GM12878 (cell line): ENCODE measurements at regions not wholly inside any gene's neighbourhood (a gene's known extent, or its start where the extent isn't known, plus 50 kb on each side); places are given as distances from the start of the nearest gene placed in this dataset.

Source experiments
- ATAC-seq: fragments of 200-7000 bp; cut with Tn5 transposase; 3 replicates; pipeline ENCODE4 v1.9.1; 2020; ENCODE audit warnings: mild to moderate bottlenecking, moderate library complexity
- BruUV-seq: library from RNA; stranded (reverse); fragments of 400-500 nt; replicated peaks from 2 replicates; lab custom pipeline; 2021; lab: Mats Ljungman, UMichigan
- CTCF ChIA-PET: fragments of 300-600 bp; sonication (Branson Sonifier 250); formaldehyde crosslinking; extraction: SDS; loops from one replicate; lab custom pipeline; 2021; ENCODE audit warnings: inconsistent platforms; lab: Yijun Ruan, JAX
- POLR2A ChIA-PET: fragments of 350-600 bp; formaldehyde crosslinking; extraction: SDS; loops from one replicate; lab custom pipeline; 2021; ENCODE audit warnings: inconsistent platforms; lab: Charles Lee
- RAD21 ChIA-PET: fragments of 300-600 bp; sonication (Branson Sonifier 250); formaldehyde crosslinking; loops from one replicate; lab custom pipeline; 2023; ENCODE audit warnings: antibody characterized with exemption; ENCODE audit not compliant: unreplicated experiment; lab: Charles Lee
- SMC1A ChIA-PET: fragments of 300-600 bp; sonication (Branson Sonifier 250); formaldehyde crosslinking; loops from one replicate; lab custom pipeline; 2023; ENCODE audit not compliant: unreplicated experiment, uncharacterized antibody; lab: Charles Lee
- DNase-seq: peaks from one replicate; pipeline ENCODE4 v3.0.0-alpha.2; 2011; ENCODE audit warnings: low read depth, low spot score
- FAIRE-seq: peaks from 3 replicates; lab custom pipeline; 2011; peaks lifted over from hg19 to GRCh38; lab: Jason Lieb, UNC
- H2AFZ ChIP-seq: 2 replicates; pipeline ENCODE4 v1.6.0; 2011; ENCODE audit warnings: low read depth, low read length, control low read depth; ENCODE audit not compliant: control insufficient read depth
- H3K27ac ChIP-seq: 2 replicates; pipeline ENCODE4 v1.5.1; 2011; ENCODE audit warnings: control low read depth; ENCODE audit not compliant: control insufficient read depth, insufficient read depth
- H3K27me3 ChIP-seq, 2 experiments: replicated peaks in 1 of 2; 2 replicates each; pipeline versions ENCODE4 v1.6.0 to v1.6.1; 2011; ENCODE audit warnings: low read length in 1 of 2; ENCODE audit not compliant: control insufficient read depth in 2 of 2, insufficient read depth in 2 of 2
- H3K36me3 ChIP-seq, 2 experiments: 2 replicates each; pipeline ENCODE4 v1.5.1; 2011; ENCODE audit warnings: low read length in 1 of 2; ENCODE audit not compliant: control insufficient read depth in 2 of 2, insufficient read depth in 2 of 2
- H3K4me1 ChIP-seq: 2 replicates; pipeline ENCODE4 v1.6.1; 2011; ENCODE audit warnings: mild to moderate bottlenecking, low read length, moderate library complexity, mixed read lengths; ENCODE audit not compliant: control insufficient read depth, insufficient read depth
- H3K4me2 ChIP-seq: 2 replicates; pipeline ENCODE4 v1.6.0; 2011; ENCODE audit warnings: control low read depth; ENCODE audit not compliant: control insufficient read depth, insufficient read depth
- H3K4me3 ChIP-seq: fragments of 200-600 bp; sonication (generic); 2 replicates; pipeline ENCODE4 v1.5.1; 2016
- H3K79me2 ChIP-seq: 2 replicates; pipeline ENCODE4 v1.6.0; 2011; ENCODE audit warnings: low read length; ENCODE audit not compliant: control insufficient read depth, insufficient read depth
- H3K9ac ChIP-seq: 2 replicates; pipeline ENCODE4 v1.8.0; 2011; ENCODE audit warnings: low read length, control low read depth, mixed read lengths; ENCODE audit not compliant: control insufficient read depth, insufficient read depth
- H3K9me3 ChIP-seq: replicated peaks from 3 replicates; pipeline ENCODE4 v1.5.1; 2011; ENCODE audit warnings: mild to moderate bottlenecking, low read length; ENCODE audit not compliant: control insufficient read depth, insufficient read depth
- H4K20me1 ChIP-seq: 2 replicates; pipeline ENCODE4 v1.6.0; 2011; ENCODE audit not compliant: control insufficient read depth, insufficient read depth
- CEBPZ ChIP-seq: fragments of 150-350 bp; IDR thresholded peaks from 2 replicates; pipeline ENCODE4 v1.6.1; 2016; ENCODE audit warnings: low read depth, low read length
- E2F8 ChIP-seq: fragments of 450-650 bp; IDR thresholded peaks from 2 replicates; pipeline ENCODE4 v1.6.1; 2018; ENCODE audit warnings: mild to moderate bottlenecking, low read depth, moderate library complexity; ENCODE audit not compliant: partially characterized antibody
- E4F1 ChIP-seq: fragments of 450-650 bp; IDR thresholded peaks from 2 replicates; pipeline ENCODE4 v1.6.1; 2018; ENCODE audit warnings: borderline replicate concordance, mild to moderate bottlenecking; ENCODE audit not compliant: partially characterized antibody
- EED ChIP-seq: sonication (generic); IDR thresholded peaks from 2 replicates; pipeline ENCODE4 v1.6.1; 2016; ENCODE audit warnings: antibody characterized with exemption, low read depth
- ETV6 ChIP-seq, 2 experiments: fragments of 450-650 bp in 1 of 2; IDR thresholded peaks in 1 of 2; conservative IDR thresholded peaks in 1 of 2; 2 replicates each; pipeline ENCODE4 v1.6.1; 2014; ENCODE audit warnings: antibody characterized with exemption in 1 of 2, borderline replicate concordance in 1 of 2, low read depth in 1 of 2, mild to moderate bottlenecking in 1 of 2, moderate library complexity in 1 of 2
- FOXM1 ChIP-seq: IDR thresholded peaks from 2 replicates; pipeline ENCODE4 v1.6.1; 2012; ENCODE audit warnings: low read depth, mild to moderate bottlenecking, inconsistent platforms, low read length, moderate library complexity
- KAT2A ChIP-seq: conservative IDR thresholded peaks from 2 replicates; pipeline ENCODE4 v1.6.1; 2011; ENCODE audit warnings: low read depth, low read length; ENCODE audit not compliant: control insufficient read depth
- MAX ChIP-seq: IDR thresholded peaks from 2 replicates; pipeline ENCODE4 v1.6.1; 2012; ENCODE audit warnings: low read depth, low read length, improper control_type of control experiment
- PKNOX1 ChIP-seq: fragments of 450-650 bp; IDR thresholded peaks from 2 replicates; pipeline ENCODE4 v1.6.1; 2016; ENCODE audit warnings: mild to moderate bottlenecking
- SMAD1 ChIP-seq: fragments of 450-650 bp; IDR thresholded peaks from 2 replicates; pipeline ENCODE4 v1.6.1; 2018; ENCODE audit warnings: mild to moderate bottlenecking, low read depth; ENCODE audit not compliant: partially characterized antibody
- SUZ12 ChIP-seq: fragments of 200-600 bp; sonication (generic); IDR thresholded peaks from one replicate; pipeline ENCODE4 v1.6.1; 2018; ENCODE audit warnings: antibody characterized with exemption, mild to moderate bottlenecking; ENCODE audit not compliant: unreplicated experiment
- TCF7 ChIP-seq: IDR thresholded peaks from 2 replicates; pipeline ENCODE4 v1.6.1; 2014; ENCODE audit warnings: antibody characterized with exemption, borderline replicate concordance
- YY1 ChIP-seq: IDR thresholded peaks from 2 replicates; pipeline ENCODE4 v1.6.1; 2011; ENCODE audit warnings: low read depth, mild to moderate bottlenecking, low read length
- WGBS: methylation state at CpG from one replicate; pipeline ENCODE4 v1.1.6; 2016; ENCODE audit warnings: low lambda C conversion rate; ENCODE audit not compliant: insufficient replicate concordance, insufficient coverage; ENCODE audit errors: missing lambda C conversion rate; 5-methylcytosine and 5-hydroxymethylcytosine counted together
- in situ Hi-C: fragments of 300-500 bp; cut with MboI; formaldehyde crosslinking; loops from 9 replicates; pipeline ENCODE4 v1.14.3; 2018; ENCODE audit warnings: mixed read lengths
- intact Hi-C: fragments of 100-400 bp; cut with micrococcal nuclease; formaldehyde crosslinking; loops from one replicate; pipeline ENCODE4 v1.14.2; 2022; ENCODE audit not compliant: unreplicated experiment

- TF ChIP-seq E4F1 (no peak), TCF7 (no peak), FOXM1 (no peak), KAT2A (no peak)
Measured at GRCh38 chr11:106463154-106463553, 385.7 kb downstream of the AASDHPPT start (continued).

- no peaks in the 10 kb centered on the region for H3K9me3 ChIP-seq
- H3K4me3 ChIP-seq = no peak overlapping the region
- no peaks in the 10 kb centered on the region for H4K20me1 ChIP-seq
- ChIA-PET CTCF (no interaction called here), RAD21 (no interaction called here), POLR2A (no interaction called here), SMC1A (no interaction called here)
- no peak for DNase-seq
- H3K9ac ChIP-seq = no peak overlapping the region
- no peak overlapping the region for H2AFZ ChIP-seq
- 5% methylated on average over 4 of the region's 4 CpGs for WGBS
- in situ Hi-C loops (no loop called here), intact Hi-C loops (no loop called here)
- ATAC-seq = no peak
- BruUV-seq = no TSS peak
- no peak overlapping the region for H3K27ac ChIP-seq
- H3K4me2 ChIP-seq = no peak overlapping the region
- no peaks in the 10 kb centered on the region for H3K36me3 ChIP-seq
- no peaks in the 10 kb centered on the region for H3K4me1 ChIP-seq
- no peak for FAIRE-seq
- no peaks in the 10 kb centered on the region for H3K79me2 ChIP-seq
- no peaks in the 10 kb centered on the region; a peak in 1 of 4 replicates for H3K27me3 ChIP-seq
- no peak for TF ChIP-seq EED
- TF ChIP-seq CEBPZ = no peak
- TF ChIP-seq ETV6 (conservative IDR thresholded peaks at IDR 0.05 in 1 of 2, IDR thresholded peaks at IDR 0.05 in 1 of 2; ENCODE audit: borderline replicate concordance in 1 of 2, low read depth in 1 of 2) = no peak
- TF ChIP-seq SUZ12 = no peak
- no peak for TF ChIP-seq MAX
- TF ChIP-seq E2F8 = no peak
- TF ChIP-seq YY1 = no peak
- TF ChIP-seq SMAD1 = no peak
- TF ChIP-seq PKNOX1 = no peak
Measured at GRCh38 chr11:106463796-106464201, 386.3 kb downstream of the AASDHPPT start.
